ENCODE measurements at regions not wholly inside any gene's neighbourhood (a gene's known extent, or its start where the extent isn't known, plus 50 kb on each side); places are given as distances from the start of the nearest gene placed in this dataset.

DNA sequence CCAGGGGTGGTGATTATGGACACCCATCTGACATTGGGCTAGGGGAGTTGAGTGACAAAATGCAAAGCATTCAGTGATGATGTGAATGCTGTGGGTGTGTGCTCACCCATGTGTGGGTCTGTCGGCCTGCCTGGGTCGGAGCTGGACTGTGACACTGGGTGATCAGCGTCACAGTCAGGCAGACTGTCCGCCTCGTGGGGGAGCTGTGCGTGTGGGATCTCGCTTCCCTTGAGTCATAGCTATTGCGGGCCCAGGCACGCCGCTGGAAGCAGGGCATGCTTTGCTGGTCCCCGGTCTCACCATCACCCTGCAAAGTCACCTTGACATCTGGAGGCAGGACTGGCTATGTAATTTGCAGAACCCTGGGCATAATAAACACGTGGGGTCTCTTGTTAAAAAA, 156.9 kb upstream of the IGSF21 start:
- CTCF ChIA-PET = no interaction called here
- Mint-ChIP-seq H3K36me3 (ENCODE audit: insufficient read depth, unreplicated experiment) (no peaks in the 10 kb centered on the region), H3K4me1 (ENCODE audit: low read depth, unreplicated experiment) (no peaks in the 10 kb centered on the region), H3K4me3 (ENCODE audit: unreplicated experiment) (no peak overlapping the region), H3K27me3 (ENCODE audit: insufficient read depth, unreplicated experiment) (peaks cover 33% of the 10 kb centered on the region), H3K27ac (ENCODE audit: unreplicated experiment) (no peak overlapping the region), H3K9me3 (ENCODE audit: unreplicated experiment) (no peaks in the 10 kb centered on the region)
- POLR2A ChIA-PET = no interaction called here
- Histone ChIP-seq H3K9me3 (no peaks in the 10 kb centered on the region), H3K27me3 (replicated peaks; ENCODE audit: control insufficient read depth, insufficient read depth, low read length) (no peaks in the 10 kb centered on the region), H3K4me3 (ENCODE audit: low read depth, low read length) (no peak overlapping the region), H3K4me1 (no peaks in the 10 kb centered on the region), H3K36me3 (ENCODE audit: control insufficient read depth, insufficient read depth, low read length) (no peaks in the 10 kb centered on the region)
- no peak for DNase-seq
- intact Hi-C loops (cut with micrococcal nuclease; ENCODE audit: unreplicated experiment) = no loop called here
- no TSS peak for BruUV-seq (replicated peaks)
- no peak for TF ChIP-seq CTCF (IDR thresholded peaks at IDR 0.05; ENCODE audit: insufficient read depth in 1 of 2, low read depth in 1 of 2, low read length in 1 of 2, severe bottlenecking in 1 of 2, unreplicated experiment in 1 of 2)

GRCh38 chr1:17952506-17952905, 155.1 kb upstream of the IGSF21 start:
- no peak overlapping the region for H3K4me3 Mint-ChIP-seq (ENCODE audit: unreplicated experiment)

GRCh38 chr1:17953921-17954320, 153.7 kb upstream of the IGSF21 start:
- no peaks in the 10 kb centered on the region for H3K36me3 ChIP-seq (ENCODE audit: control insufficient read depth, insufficient read depth, low read length)
- Mint-ChIP-seq H3K36me3 (ENCODE audit: insufficient read depth, unreplicated experiment) (no peaks in the 10 kb centered on the region), H3K4me3 (ENCODE audit: unreplicated experiment) (no peak overlapping the region), H3K4me1 (ENCODE audit: low read depth, unreplicated experiment) (no peaks in the 10 kb centered on the region), H3K9me3 (ENCODE audit: unreplicated experiment) (no peaks in the 10 kb centered on the region), H3K27me3 (ENCODE audit: insufficient read depth, unreplicated experiment) (peaks cover 30% of the 10 kb centered on the region), H3K27ac (ENCODE audit: unreplicated experiment) (no peak overlapping the region)
- intact Hi-C loops (cut with micrococcal nuclease; ENCODE audit: unreplicated experiment) = no loop called here
- no peak for DNase-seq
- no peaks in the 10 kb centered on the region for H3K9me3 ChIP-seq
- no peaks in the 10 kb centered on the region for H3K27me3 ChIP-seq (replicated peaks; ENCODE audit: control insufficient read depth, insufficient read depth, low read length)
- BruUV-seq (replicated peaks) = no TSS peak
- TF ChIP-seq CTCF (IDR thresholded peaks at IDR 0.05; ENCODE audit: insufficient read depth in 1 of 2, low read depth in 1 of 2, low read length in 1 of 2, severe bottlenecking in 1 of 2, unreplicated experiment in 1 of 2) = no peak
- ChIA-PET CTCF (no interaction called here), POLR2A (no interaction called here)
- H3K4me1 ChIP-seq = no peaks in the 10 kb centered on the region
- H3K4me3 ChIP-seq (ENCODE audit: low read depth, low read length) = no peak overlapping the region

More at GRCh38 chr1:17952506-17952905, 155.1 kb upstream of the IGSF21 start:
- no TSS peak for BruUV-seq (replicated peaks)
- Histone ChIP-seq H3K27me3 (replicated peaks; ENCODE audit: control insufficient read depth, insufficient read depth, low read length) (no peaks in the 10 kb centered on the region), H3K9me3 (no peaks in the 10 kb centered on the region), H3K4me3 (ENCODE audit: low read depth, low read length) (no peak overlapping the region), H3K4me1 (no peaks in the 10 kb centered on the region), H3K36me3 (ENCODE audit: control insufficient read depth, insufficient read depth, low read length) (no peaks in the 10 kb centered on the region)
- H3K27me3 Mint-ChIP-seq (ENCODE audit: insufficient read depth, unreplicated experiment) = peaks cover 29% of the 10 kb centered on the region
- no peaks in the 10 kb centered on the region for H3K9me3 Mint-ChIP-seq (ENCODE audit: unreplicated experiment)
- ChIA-PET POLR2A (no interaction called here), CTCF (no interaction called here)
- TF ChIP-seq CTCF (IDR thresholded peaks at IDR 0.05; ENCODE audit: insufficient read depth in 1 of 2, low read depth in 1 of 2, low read length in 1 of 2, severe bottlenecking in 1 of 2, unreplicated experiment in 1 of 2) = no peak
- intact Hi-C loops (cut with micrococcal nuclease; ENCODE audit: unreplicated experiment) = no loop called here
- no peaks in the 10 kb centered on the region for H3K4me1 Mint-ChIP-seq (ENCODE audit: low read depth, unreplicated experiment)
- DNase-seq = no peak
- no peaks in the 10 kb centered on the region for H3K36me3 Mint-ChIP-seq (ENCODE audit: insufficient read depth, unreplicated experiment)
- H3K27ac Mint-ChIP-seq (ENCODE audit: unreplicated experiment) = no peak overlapping the region

Data from Caco-2 (cell line).